Activated T-helper 1 cell treated with anti-CD3 and anti-CD28 coated beads, Interleukin-2, amount 50 U/mL, for 16 hours (primary cell): ENCODE measurements at regions not wholly inside any gene's neighbourhood (a gene's known extent, or its start where the extent isn't known, plus 50 kb on each side); places are given as distances from the start of the nearest gene placed in this dataset.

Experiments
- DNase-seq, 2 donors: peaks; one replicate each; pipeline ENCODE4 v3.0.0-alpha.2; 2020; ENCODE audit warnings: low read depth in 1 of 2, low spot score in 1 of 2

DNA sequence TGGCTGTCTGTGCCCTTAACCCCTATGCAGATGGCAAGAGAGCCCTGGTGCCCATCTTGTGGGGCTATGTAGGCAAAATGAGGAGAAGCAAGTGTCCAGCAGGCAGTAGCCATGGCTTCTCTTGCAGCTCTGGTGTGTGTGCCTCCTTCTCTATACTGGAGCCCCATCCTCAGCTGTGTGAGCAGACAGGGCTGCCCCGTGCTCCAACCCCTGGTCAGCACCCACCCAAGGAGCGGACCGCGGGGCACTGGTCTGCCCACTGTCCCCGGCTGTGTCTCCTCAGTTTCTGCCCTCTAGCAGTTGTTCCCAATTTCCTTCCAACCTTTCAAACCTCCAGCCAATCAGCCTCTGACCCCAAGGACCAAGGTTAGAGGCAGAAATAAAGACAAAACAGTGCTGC lies 134.9 kb upstream of the GLI2 start:
- no peak for DNase-seq

DNA sequence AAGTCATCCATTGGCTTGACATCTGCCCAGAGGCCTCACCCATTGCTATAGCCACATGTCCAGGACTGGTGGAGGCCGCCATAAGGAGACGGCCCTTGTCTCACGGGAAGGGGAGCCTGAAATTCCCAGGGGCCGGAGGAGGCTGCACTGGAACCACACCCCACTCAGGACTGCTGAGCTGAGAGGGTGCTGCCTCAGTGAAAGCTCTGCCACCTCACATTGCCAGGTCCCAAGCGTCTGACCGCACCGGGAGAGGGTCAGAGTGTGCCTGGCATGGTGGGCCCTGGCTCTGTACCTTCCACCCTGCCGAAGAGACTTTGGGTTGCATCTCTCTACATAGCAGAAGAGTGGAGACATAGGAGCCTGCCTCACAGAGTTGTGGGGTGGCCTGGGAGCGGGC lies 134.1 kb upstream of the GLI2 start:
- no peak for DNase-seq

DNA sequence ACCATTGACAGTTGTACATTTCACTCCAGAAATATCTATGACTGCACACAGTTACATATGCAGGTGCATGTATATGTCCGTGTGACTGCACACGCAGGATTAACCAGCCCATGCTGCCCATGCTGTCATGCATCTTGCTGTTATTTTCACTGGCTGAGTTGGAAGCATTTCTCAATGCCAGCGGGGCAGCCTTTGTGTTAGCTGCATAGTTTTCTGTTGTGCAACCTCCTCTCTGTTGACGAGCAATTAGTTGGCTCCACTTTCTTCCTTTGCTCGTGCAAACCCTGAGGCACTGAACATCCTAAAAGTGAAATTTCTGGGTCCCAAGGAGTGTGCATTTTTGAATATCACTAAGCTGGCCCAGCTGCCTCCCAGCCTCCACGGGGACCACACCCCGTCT lies 133.4 kb upstream of the GLI2 start:
- DNase-seq, result no peak

DNA sequence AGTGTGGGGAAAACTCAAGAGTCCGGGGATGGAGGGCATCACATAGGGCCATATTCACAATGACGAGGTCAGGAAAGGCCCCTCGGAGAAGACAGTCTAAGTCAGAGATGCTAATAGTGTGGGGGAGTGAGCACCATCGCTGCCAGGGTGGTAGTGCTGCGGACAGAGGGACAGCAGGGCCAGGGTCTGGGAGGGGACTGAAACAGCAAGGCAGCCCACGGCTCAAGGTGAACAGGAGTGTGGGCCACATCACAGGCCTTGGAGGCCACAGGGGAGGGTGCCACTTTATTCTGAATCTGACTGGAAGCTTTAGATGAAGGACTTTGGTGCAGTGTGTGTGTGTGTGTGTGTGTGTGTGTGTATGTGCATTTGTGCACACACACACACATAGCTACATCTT lies 130.9 kb upstream of the GLI2 start:
- DNase-seq, result no peak

DNA sequence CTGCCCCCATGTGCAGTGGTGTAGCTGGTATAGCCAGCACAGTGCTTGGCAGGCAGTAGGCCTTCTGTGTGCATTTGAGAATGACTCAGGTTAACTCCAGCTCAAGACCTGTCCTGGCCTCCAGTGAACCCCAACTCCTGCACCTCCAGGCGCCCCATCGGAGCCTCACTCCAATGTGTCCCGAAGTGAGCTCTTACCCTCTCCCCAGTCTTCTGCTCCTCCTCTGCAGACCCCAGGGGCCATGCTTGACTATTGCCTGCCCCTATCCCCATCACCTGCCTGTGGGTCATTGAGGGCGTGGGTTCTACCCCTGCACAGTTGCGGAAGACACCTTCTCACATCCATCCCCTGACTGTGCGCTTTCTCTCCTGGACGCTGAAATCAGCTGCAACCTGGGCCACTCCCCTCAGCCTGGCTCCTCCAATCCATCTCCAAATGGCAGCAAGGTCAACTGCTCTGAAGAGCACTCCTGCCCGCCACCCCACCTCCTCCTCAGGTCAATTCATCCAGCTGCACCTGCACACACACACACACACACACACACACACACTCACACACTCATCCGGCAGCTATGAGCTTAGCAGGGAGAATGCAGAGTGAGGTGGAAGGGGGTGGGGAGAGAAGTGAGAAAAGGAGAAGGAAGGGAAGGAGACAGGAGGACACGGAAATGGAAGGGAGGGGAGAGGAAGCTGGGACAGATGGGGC lies 130.3 kb upstream of the GLI2 start:
- DNase-seq, result no peak

DNA sequence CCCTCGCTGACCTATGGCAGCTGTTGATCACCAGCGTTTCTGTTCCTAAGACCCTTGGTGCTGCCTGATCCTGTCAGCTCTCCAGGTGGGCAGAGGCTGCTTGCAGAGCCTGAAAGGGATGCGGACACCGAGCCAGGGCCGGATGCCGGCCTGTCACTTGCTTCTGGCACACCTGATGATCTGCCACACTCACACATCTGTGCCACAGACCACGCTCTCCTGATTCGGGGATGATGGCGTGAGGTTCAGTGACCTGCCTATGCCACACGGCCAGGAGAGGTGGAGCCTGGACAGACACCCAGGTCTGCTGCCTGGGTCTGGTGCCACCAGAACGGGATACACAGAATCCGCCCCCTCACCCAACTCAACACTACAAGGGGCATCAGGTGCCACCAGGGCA lies 129.4 kb upstream of the GLI2 start:
- DNase-seq, result no peak

DNA sequence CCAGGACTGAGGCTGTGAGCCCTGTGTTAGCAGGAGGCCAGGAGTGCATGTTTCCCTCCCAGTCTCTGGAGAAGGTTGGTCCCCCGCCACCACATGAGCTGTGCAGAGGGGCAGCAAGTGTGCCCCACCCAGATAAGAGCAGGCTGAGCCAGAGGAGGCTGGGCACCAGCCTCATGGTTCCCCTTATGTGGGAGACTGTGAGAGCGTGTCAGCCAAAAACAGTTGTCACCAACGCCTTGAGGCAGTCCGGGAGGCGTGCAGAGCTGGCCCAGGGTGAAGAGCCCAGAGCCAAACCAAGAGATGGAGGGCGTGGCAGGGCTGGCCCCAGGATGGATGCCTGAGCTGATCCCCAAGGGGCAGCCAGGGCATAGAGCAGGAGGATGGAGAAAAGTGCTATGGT lies 128.7 kb upstream of the GLI2 start:
- DNase-seq, result no peak

DNA sequence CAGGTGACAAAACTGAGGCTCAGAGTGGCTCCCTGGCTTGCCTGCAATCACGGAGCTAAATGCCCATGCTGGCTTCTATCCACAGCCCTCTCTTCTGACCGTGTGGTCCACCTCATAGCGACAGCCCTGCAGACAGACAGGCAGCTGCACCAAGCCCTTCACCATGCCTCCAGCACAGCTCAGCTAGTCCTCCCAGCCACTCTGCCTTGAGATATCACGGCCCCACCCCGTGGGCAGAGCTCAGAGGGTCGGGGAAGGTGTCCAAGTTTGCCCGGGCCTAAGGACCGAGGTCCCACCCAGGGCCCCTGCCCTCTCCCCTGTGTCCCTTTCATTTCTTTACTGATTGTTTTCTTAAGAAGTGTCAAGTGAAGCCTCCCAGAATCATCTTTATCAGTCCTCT lies 128.2 kb upstream of the GLI2 start:
- DNase-seq, result no peak

DNA sequence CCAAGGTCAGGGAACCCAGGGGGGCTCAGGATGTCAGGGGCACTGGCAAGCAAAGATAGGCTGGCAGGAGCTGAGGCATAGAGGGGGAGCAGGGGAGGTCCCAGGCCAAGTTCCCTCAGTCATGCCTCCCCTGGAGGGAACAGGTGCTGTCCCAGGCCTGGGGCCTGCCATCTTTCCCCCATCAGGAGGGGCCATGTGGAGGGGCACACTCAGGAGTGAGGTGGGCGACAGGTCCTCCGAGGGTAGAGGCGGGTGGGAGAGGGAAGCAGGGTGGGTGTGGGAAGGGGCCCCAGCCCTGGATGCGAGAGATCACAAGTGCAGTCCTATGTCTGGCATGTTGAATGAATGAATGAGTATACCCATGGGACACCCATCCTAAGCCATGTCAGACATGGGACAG lies 127.7 kb upstream of the GLI2 start:
- DNase-seq, result no peak

DNA sequence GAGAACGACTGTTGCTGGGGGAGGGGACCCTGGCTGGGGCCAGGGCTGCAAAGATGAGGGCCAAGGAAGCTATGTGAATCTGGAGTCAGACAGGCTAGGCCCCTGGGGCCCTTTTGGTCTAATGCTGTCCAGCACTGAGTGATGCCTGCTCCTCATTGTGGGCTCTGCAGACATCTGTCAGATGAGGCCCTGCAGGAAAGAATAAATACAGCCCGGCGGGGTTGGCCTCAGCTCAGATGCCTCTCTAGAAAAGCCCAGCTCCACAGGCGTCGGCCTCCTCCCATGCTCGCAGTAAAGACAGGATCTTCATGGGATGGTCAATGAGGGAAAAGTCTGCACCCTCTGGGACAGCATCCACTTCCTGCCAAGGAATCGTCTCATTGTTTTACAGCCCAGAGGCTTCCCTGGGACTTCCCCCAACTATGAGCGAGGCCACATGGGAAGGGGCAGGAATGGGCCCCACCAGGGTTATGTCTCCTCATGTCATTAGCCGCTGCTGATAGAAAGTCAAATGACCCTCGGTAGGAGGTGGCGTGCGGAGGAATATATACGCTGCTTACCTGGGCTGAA lies 125.8 kb upstream of the GLI2 start:
- DNase-seq, result no peak

DNA sequence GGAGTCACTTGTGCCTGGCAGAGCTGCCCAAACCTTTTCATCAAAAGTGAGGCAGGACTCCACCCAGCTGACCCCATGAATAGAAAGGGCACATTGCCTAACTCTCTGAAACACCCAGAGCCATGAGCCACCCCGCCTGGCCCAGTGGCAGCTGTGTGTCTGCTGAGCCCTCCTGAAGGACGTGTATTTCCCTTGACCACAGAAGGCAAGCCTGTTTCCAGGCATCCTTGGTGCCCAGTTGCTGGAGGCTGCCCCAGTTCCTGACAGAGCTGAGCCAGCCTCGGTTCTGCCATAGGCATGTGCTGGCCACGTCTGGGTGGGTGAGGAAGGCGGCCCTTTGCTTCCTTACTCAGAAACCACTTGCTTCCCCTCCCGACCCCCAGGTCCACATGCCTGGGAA lies 124.7 kb upstream of the GLI2 start:
- DNase-seq, result no peak

DNA sequence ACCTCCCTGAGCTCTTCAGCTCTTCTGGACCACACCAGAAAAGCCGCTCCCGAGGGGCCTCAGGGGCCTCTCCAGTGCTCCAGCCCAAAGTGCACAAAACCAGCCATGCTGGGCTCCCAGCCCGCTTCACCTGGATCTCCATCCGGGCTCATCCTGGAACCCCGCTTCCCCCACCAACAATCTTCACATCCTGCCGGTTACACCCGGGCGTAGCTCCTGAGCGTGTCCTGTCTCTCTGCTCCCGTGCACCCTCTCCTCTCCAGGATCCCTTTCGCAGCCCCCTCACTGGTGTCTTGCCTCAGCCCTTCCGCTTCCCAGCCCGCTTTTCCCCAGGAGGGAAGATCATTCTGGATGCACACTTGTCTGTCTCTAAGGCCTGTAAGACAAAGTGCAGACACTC lies 123.7 kb upstream of the GLI2 start:
- DNase-seq, result no peak

DNA sequence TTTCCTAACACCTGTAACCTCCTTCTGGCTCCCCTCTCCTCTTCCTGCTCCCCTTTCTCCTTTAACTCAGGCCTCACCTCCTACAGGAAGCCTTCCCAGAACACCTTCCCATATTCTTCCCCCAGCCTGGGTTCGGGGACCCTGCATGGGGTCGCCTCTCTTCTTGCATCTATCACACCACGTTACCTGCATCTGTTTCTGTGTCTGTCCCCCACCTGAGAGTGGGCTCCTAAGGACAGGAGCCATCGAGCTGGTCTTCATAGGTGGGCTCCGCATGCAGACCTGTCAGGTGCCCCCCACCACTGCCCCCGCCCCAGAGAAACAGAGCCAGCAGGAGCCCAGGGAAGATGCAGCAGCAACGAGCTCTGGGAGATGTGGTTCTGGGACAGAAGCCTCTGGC lies 123.2 kb upstream of the GLI2 start:
- DNase-seq, result no peak

DNA sequence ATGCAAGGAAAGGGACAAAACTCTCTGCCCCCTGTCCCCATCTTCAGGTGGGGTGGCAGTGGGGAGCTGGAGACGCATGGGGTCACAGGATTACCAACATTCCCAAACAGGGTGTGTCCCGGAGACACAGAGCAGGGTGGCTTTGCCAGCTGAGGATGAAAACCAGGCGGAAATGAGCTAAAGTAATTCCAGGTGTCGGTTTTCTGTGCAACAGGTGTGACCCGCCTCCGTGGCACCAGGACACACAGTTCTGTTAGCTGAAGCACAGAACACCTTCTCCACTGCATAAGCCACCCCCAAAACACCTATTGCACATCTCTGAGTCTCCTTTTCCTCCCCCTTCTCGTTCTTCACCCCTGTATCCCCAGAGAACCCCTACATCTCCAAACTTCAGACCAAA lies 122.7 kb upstream of the GLI2 start:
- no peak for DNase-seq

DNA sequence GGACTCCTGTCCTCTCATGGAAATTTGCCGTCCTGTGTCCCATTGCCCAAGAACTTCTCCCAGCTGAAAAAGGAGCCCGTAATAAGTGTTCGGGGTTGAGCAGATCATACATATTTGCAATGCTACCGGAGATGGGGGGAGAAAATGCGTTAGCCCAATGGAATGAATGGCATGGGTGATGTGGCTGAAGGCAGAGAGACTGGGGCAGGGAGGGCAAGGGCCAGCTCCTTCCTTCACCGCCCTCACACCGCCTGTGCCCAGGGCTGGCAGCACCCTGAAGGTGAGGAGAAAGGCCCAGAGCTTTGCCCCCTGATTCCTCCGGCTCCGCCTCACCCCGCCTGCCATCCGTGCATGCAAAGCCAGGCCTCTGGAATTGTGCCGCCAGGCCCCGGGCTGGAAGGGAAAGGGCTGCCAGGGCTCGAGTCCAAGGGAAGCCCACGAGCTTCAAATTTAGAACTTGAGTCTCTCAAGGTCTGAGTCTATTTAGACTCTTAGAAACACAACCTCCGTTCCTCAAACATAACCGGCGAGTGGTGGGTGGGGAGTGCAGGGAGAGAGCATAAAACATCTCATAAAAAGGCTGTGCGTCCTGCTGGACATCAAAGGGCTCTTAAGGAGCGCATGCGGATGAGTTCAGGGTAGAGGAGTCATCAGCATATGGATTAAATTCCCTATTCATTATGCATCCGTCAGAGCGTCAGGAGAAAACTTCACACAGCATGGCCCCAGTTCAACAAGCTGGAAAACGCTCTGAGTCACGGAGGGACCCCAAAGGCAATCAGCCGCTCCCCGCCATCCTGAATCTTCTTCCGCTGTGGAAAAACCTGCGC lies 121.7 kb upstream of the GLI2 start:
- DNase-seq, result no peak

DNA sequence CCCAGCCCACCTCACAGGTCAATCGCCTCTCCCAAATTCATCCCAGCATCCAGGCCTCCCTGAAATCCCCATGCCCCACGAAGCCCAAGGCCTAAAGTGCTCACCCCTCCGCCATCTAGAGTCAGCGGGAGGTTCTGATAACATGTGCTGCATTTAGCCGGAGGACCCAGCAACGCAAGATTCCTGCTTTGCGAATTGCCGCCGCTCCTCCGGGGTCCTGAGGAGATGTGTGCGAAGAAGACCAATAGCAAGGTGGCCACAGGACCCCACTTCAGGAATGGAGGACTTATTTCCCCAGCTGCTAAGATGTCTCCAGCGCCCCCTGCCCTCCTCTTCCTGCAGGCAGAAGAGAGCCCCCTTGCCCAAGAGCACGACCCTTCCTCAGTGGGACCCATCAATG lies 120.8 kb upstream of the GLI2 start:
- DNase-seq, result no peak

DNA sequence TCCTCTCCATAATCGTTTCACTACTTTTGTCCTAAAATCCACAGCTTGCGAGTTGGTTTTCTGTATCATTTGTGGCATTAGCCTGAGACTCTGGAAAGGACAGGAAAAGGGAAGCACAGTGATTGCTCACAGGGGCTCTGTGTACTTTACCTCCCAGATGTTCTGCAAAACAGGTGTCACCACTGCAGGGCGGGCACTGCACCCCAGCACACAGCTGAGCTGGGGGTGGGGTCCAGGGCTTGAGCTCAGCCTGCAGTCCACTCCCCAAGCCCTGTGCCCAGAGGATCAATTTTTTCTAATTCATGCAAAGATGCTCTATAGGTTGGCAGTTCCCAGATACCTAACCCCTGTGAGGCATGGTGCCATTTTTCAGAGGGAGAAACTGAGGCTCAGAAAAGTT lies 119.4 kb upstream of the GLI2 start:
- no peak for DNase-seq

DNA sequence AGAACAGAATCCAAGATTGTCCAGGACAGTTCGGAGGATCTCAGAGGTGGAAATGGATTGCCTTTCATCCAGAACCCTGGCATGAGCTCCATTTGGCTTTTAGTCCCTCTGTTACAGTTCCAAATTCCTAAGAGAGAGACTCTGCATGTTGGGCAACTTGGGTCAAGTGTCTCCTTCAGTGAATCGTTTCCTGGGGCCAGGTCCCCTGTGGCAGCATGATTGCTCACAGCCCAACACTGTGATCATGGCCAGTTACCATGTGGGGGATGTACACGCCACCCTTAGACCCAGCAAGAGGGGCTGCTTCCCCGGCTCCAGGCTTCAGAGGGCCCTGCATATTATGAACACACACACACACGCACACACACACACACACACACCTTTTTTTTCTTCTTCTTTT lies 118.6 kb upstream of the GLI2 start:
- no peak for DNase-seq

DNA sequence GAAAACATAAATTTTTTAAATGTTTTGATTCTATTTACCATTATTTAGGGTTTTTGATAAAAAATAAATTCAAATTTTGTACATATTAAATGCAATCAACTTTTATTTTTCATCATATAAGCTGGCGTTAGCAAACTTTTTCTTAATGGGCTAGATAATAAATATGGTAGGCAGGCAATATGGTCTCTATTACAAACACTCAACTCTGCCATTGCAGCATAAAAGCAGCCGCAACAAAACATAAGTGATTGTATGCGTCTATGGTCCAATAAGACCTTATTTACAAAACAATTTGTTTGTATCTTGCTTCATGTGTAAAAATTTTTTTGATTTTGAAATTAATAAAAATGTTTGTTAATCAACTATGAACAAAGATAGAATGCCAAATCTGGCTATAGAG lies 116.8 kb upstream of the GLI2 start:
- DNase-seq, result no peak

DNA sequence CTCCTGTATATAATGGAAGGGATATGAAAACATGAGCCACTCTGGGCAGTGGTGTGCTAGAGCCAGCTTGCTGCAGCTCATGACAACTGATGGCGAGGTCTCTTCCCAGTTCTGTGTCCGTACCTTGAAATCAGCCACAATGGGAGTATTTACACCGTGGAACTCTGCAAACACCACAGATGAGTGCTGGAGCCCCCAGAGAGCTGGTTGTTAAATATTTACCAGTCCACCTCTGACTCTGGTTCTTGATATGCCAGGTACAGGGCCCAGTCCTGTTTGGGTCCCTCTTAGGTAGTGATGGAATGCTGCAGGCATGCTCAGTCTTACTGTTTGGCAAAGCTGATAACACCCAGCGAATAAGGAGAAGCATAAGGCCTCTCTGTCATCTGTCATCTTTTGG lies 116.1 kb upstream of the GLI2 start:
- no peak for DNase-seq

DNA sequence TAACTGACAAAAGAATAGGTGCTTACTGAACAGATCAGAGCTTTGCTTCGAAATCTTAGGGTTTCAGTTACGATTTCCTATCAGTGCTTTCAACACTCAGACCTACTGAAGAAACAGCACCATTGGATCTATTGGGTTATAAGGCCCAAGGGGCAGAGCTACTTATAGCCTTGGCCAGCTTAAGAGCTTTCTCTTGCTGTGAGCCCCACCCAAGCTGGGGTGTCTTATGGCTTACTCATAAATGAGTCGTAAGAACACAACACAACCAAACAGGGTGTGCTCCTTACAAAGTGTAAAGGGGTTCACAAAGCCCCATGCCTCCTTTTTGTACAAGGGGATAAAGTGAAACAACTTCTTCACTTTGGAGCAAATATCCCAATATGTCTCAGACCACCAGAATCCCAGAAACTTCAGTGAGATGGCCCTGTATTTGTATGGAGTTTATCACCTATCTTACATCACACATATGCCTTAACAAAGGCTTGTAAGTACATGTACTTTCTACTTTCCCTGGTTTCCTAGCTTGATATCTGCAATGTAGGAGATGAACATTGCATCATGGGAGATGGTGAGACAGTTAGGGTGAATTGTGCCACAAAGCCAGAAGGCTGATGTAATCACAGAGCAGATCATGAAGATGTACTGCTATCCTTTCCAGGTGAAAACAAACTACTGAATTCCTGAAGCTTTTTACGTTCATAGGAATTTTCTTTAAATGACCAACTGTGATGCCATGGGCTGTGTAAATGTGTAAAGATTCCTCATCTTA lies 115.5 kb upstream of the GLI2 start:
- no peak for DNase-seq
